ENCODE measurements at regions not wholly inside any gene's neighbourhood (a gene's known extent, or its start where the extent isn't known, plus 50 kb on each side); places are given as distances from the start of the nearest gene placed in this dataset.

DNA sequence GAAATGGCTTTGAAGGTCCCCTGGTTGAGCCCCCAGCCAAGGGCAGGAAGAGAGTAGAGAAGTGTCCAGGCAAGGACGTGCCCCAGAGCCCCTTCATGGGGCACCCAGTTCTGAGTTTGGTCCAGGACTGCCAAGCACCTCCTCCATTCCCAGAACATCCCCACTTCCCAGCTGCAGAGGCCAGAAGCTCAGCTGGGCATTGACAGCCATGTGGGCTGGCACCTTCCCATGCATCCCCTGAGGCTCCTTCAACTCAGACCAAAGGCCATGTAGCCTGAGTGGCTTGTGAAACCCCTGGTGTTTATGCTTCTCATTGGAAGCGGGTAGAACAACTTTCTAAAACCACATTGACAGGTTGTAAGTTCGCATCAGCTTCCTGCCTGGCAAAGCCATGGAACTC lies 789.6 kb downstream of the TBC1D22A start (continued):
- TF ChIP-seq PAF1 (CRISPR knock-in tag; IDR thresholded peaks at IDR 0.05) (no peak), ZNF619 (CRISPR knock-in tag; IDR thresholded peaks at IDR 0.05) (no peak), TRAFD1 (CRISPR knock-in tag; IDR thresholded peaks at IDR 0.05; ENCODE audit: borderline replicate concordance) (no peak)

- FAIRE-seq: no peak
- WGBS (ENCODE audit: low lambda C conversion rate): 0% methylated on average over 6 of the region's 7 CpGs
- in situ Hi-C loops (cut with HindIII; ENCODE audit: extremely low pct_ligation_motif_present, low pct_unique_long_range_greater_than_20kb) (no loop called here), intact Hi-C loops (cut with micrococcal nuclease; ENCODE audit: unreplicated experiment) (no loop called here)
- Histone ChIP-seq H2AFZ (ENCODE audit: low read length) (no peak overlapping the region), H3K36me3 (replicated peaks in 1 of 2; ENCODE audit: control insufficient read depth in 1 of 2, insufficient read depth in 2 of 2, low read length in 2 of 2) (no peaks in the 10 kb centered on the region), H3K9ac (ENCODE audit: insufficient read depth, low read depth, low read length) (no peak overlapping the region), H3K27me3 (ENCODE audit: control insufficient read depth in 1 of 2, insufficient read depth in 2 of 2, low read length in 2 of 2) (peaks cover 1 to 40% of the 10 kb centered on the region in 2 experiments; a peak in 4 of 5 replicates), H3K79me2 (ENCODE audit: insufficient read depth, low read length) (no peaks in the 10 kb centered on the region), H3K4me1 (ENCODE audit: insufficient read depth, low read length) (no peaks in the 10 kb centered on the region), H3K9me3 (ENCODE audit: low read length) (no peaks in the 10 kb centered on the region), H3K4me3 (replicated peaks in 1 of 3; ENCODE audit: insufficient read depth in 1 of 3, low read depth in 2 of 3, low read length in 3 of 3) (no peak overlapping the region), H3K4me2 (ENCODE audit: low read depth, low read length) (no peak overlapping the region), H3K27ac (ENCODE audit: extremely low read length, insufficient read depth, low read length) (no peak overlapping the region), H4K20me1 (ENCODE audit: insufficient read depth, low read length) (no peaks in the 10 kb centered on the region)
- ATAC-seq: no peak
- CTCF ChIA-PET (ENCODE audit: low intra/inter-chr PET ratio, low total read pairs): no interaction called here
- no peak for DNase-seq (ENCODE audit: low spot score)
- TF ChIP-seq, protein P1, sequence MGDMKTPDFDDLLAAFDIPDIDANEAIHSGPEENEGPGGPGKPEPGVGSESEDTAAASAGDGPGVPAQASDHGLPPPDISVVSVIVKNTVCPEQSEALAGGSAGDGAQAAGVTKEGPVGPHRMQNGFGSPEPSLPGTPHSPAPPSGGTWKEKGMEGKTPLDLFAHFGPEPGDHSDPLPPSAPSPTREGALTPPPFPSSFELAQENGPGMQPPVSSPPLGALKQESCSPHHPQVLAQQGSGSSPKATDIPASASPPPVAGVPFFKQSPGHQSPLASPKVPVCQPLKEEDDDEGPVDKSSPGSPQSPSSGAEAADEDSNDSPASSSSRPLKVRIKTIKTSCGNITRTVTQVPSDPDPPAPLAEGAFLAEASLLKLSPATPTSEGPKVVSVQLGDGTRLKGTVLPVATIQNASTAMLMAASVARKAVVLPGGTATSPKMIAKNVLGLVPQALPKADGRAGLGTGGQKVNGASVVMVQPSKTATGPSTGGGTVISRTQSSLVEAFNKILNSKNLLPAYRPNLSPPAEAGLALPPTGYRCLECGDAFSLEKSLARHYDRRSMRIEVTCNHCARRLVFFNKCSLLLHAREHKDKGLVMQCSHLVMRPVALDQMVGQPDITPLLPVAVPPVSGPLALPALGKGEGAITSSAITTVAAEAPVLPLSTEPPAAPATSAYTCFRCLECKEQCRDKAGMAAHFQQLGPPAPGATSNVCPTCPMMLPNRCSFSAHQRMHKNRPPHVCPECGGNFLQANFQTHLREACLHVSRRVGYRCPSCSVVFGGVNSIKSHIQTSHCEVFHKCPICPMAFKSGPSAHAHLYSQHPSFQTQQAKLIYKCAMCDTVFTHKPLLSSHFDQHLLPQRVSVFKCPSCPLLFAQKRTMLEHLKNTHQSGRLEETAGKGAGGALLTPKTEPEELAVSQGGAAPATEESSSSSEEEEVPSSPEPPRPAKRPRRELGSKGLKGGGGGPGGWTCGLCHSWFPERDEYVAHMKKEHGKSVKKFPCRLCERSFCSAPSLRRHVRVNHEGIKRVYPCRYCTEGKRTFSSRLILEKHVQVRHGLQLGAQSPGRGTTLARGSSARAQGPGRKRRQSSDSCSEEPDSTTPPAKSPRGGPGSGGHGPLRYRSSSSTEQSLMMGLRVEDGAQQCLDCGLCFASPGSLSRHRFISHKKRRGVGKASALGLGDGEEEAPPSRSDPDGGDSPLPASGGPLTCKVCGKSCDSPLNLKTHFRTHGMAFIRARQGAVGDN (CRISPR knock-in tag; IDR thresholded peaks at IDR 0.05): no peak
- TF ChIP-seq TEAD3 (CRISPR knock-in tag; optimal IDR thresholded peaks at IDR 0.05; ENCODE audit: borderline replicate concordance): no peak
- no peak for TF ChIP-seq SMC3 (IDR thresholded peaks at IDR 0.05; ENCODE audit: low read length)
- no peak for TF ChIP-seq AGO2 (optimal IDR thresholded peaks at IDR 0.05; ENCODE audit: low read depth, low read length)
- no peak for TF ChIP-seq ZNF362 (CRISPR knock-in tag; IDR thresholded peaks at IDR 0.05; ENCODE audit: borderline replicate concordance)
- BruUV-seq (replicated peaks): no TSS peak
- POLR2A ChIA-PET: no interaction called here
Measured at GRCh38 chr22:47551431-47551775, 789.0 kb downstream of the TBC1D22A start.

All from HepG2 (cell line).